Mucosa of descending colon (tissue), 3 donors: ENCODE measurements at regions not wholly inside any gene's neighbourhood (a gene's known extent, or its start where the extent isn't known, plus 50 kb on each side); places are given as distances from the start of the nearest gene placed in this dataset.

ENCODE experiments used
- ATAC-seq: fragments of 200-7000 bp; cut with Tn5 transposase; one replicate; pipeline ENCODE4 v1.9.1; 2020; ENCODE audit warnings: mild to moderate bottlenecking, moderate library complexity
- DNase-seq, 3 donors: peaks; one replicate each; pipeline ENCODE4 v3.0.0-alpha.2; 2020
- H3K36me3 ChIP-seq: fragments of 200-600 bp; one replicate; pipeline ENCODE4 v1.8.0; 2021; ENCODE audit warnings: low read depth, mild to moderate bottlenecking
- H3K4me1 ChIP-seq: fragments of 200-600 bp; one replicate; pipeline ENCODE4 v1.8.0; 2021; ENCODE audit warnings: low read depth, mild to moderate bottlenecking
- H3K4me3 ChIP-seq: fragments of 200-600 bp; one replicate; pipeline ENCODE4 v1.8.0; 2021; ENCODE audit warnings: mild to moderate bottlenecking
- H3K9me3 ChIP-seq: fragments of 200-600 bp; one replicate; pipeline ENCODE4 v1.8.0; 2021; ENCODE audit warnings: mild to moderate bottlenecking
- intact Hi-C, 2 donors: fragments of 100-400 bp; cut with DNase I in 1 of 2; cut with micrococcal nuclease in 1 of 2; formaldehyde crosslinking; loops; one replicate each; pipeline versions ENCODE4 v1.11.0 to v1.11.1; 2022; cut with DNase I, micrococcal nuclease
- TF ChIP-seq, protein P1 (sequence below): fragments of 200-600 bp; IDR thresholded peaks from one replicate; pipeline ENCODE4 v1.8.0; 2022; ENCODE audit warnings: antibody characterized with exemption, mild to moderate bottlenecking
- donor health status: DM: no; HTN: no; CAD: no; lungs with moderate emphysema.
- donor health status: DM: no; HTN: no; CAD: no.
- donor health status: DM: no; HTN: yes; CAD: no.

- TF ChIP-seq, protein P1, sequence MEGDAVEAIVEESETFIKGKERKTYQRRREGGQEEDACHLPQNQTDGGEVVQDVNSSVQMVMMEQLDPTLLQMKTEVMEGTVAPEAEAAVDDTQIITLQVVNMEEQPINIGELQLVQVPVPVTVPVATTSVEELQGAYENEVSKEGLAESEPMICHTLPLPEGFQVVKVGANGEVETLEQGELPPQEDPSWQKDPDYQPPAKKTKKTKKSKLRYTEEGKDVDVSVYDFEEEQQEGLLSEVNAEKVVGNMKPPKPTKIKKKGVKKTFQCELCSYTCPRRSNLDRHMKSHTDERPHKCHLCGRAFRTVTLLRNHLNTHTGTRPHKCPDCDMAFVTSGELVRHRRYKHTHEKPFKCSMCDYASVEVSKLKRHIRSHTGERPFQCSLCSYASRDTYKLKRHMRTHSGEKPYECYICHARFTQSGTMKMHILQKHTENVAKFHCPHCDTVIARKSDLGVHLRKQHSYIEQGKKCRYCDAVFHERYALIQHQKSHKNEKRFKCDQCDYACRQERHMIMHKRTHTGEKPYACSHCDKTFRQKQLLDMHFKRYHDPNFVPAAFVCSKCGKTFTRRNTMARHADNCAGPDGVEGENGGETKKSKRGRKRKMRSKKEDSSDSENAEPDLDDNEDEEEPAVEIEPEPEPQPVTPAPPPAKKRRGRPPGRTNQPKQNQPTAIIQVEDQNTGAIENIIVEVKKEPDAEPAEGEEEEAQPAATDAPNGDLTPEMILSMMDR, result no peak
- Histone ChIP-seq H3K4me3 (no peak overlapping the region), H3K36me3 (no peaks in the 10 kb centered on the region), H3K9me3 (no peaks in the 10 kb centered on the region), H3K4me1 (no peaks in the 10 kb centered on the region)
- intact Hi-C loops, result no loop called here
- ATAC-seq (no peak), DNase-seq (no peak)
Observed at GRCh38 chr21:39088831-39089380, 94.3 kb downstream of the PSMG1 start.

- intact Hi-C loops, result no loop called here
- peaks cover 4% of the 10 kb centered on the region for H3K4me1 ChIP-seq
- TF ChIP-seq, protein P1, result no peak
- DNase-seq (no peak), ATAC-seq (no peak)
- H3K36me3 ChIP-seq, result no peaks in the 10 kb centered on the region
- H3K9me3 ChIP-seq, result no peaks in the 10 kb centered on the region
- H3K4me3 ChIP-seq, result no peak overlapping the region
Observed at GRCh38 chr21:39088031-39088370, 95.2 kb downstream of the PSMG1 start.

DNA sequence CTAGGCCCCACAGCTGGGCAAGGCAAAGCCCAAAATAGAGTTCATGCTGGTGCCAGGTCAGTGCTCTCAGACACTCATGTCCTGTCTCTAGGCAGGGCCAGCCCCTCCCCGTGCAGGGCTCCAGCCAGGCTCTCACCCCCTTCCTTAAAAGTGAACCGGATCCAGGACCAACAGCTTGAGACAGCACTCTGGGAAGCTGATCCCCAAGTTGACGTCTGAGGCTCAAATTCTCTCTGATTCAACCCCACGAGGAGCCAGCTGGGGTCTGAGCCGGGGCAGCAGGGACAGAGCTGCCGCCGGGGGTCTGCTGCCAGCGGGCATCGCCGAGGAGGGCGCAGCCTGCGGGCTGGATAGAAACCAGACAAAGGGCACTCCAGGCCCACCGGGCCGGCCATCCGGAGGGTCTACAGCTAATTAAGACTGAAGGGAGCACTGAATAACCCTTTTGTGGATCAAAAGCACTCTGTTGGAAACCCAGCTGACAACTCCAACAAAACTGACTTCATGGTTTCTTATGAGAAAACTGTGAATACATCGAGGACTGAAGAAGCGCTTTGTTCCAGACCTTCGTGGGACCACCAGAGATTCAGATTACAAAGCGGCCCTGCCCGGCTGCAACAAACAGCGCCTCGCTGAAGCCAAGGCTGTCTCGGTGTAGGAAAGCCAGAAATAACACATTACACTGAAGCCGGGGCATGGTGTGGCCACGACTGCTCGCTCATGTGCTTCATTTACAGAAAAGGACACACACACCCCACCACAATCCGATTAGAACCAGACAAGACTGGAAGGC lies 95.8 kb downstream of the PSMG1 start:
- no peak for ATAC-seq
- Histone ChIP-seq H3K9me3 (no peaks in the 10 kb centered on the region), H3K36me3 (no peaks in the 10 kb centered on the region), H3K4me3 (no peak overlapping the region), H3K4me1 (peaks cover 9% of the 10 kb centered on the region)
- intact Hi-C loops, result no loop called here
- TF ChIP-seq, protein P1, result no peak
- DNase-seq, result no peak

- TF ChIP-seq, protein P1, result no peak
- intact Hi-C loops, result no loop called here
- peaks cover 14% of the 10 kb centered on the region for H3K4me1 ChIP-seq
- no peak for ATAC-seq
- H3K4me3 ChIP-seq, result no peak overlapping the region
- no peaks in the 10 kb centered on the region for H3K9me3 ChIP-seq
- H3K36me3 ChIP-seq, result no peaks in the 10 kb centered on the region
- DNase-seq, result no peak
Observed at GRCh38 chr21:39086547-39086946, 96.7 kb downstream of the PSMG1 start.

DNA sequence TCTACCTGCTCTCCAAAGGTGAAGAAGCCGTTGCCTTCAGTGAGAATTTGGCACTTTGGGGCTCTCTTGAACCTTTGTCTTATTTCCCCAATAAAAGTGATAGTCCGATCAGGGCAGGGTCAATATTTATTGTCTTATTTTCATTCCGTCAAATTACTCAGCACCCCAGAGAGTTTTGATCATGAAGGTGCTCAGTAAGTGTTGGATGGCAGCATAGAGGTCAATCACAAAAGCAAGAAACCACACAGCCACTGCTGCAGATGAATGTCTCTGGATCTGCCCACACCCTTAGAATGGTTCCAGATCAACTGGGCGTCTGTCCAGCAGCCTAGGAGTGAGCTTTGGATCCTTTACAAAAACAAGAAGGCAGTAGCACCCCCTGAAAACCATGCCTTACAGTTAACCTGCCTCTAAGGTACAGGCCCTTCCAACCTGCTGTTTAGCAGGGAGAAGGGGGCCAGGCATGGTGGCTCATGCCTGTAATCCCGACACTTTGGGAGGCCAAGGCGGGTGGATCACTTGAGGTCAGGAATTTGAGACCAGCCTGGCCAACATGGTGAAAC lies 97.3 kb downstream of the PSMG1 start:
- no peaks in the 10 kb centered on the region for H3K36me3 ChIP-seq
- H3K4me1 ChIP-seq, result peaks cover 14% of the 10 kb centered on the region
- no peak for ATAC-seq
- DNase-seq, result no peak
- TF ChIP-seq, protein P1, result no peak
- H3K9me3 ChIP-seq, result no peaks in the 10 kb centered on the region
- H3K4me3 ChIP-seq, result no peak overlapping the region
- intact Hi-C loops, result no loop called here
